ENCODE measurements at regions not wholly inside any gene's neighbourhood (a gene's known extent, or its start where the extent isn't known, plus 50 kb on each side); places are given as distances from the start of the nearest gene placed in this dataset.
A peak's percentile ranks its signal among the peaks of the same experiment; 100 is the strongest.

DNA sequence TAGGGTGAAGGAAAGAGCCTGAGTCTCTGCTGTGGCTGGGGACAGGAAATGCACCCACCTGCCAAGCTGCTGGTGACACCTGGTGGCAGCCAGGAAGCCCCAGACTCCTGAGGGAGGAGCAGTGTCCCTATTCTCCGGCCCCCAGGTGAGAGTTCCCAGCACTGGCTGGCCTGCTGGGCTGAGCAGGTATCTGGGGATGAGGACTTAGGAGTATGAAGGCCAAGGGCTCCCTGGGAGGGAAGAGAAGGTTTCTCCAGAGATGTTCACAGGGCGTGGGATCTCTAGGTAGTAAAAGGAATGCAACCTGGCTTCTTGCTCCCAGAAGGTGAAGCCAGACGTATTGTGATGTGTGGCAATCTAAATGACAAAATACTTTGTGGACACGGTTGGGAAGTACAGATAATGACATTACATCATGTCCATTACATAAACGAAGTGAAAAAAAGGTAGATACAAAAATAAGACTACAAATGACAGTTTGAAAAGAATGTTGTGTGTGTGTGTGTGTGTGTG, 75.8 kb upstream of the SLC1A4 start (continued):
- no peak for TF ChIP-seq ZBTB8A (tag by site-specific recombination; IDR thresholded peaks at IDR 0.05)
- TF ChIP-seq, protein P1, sequence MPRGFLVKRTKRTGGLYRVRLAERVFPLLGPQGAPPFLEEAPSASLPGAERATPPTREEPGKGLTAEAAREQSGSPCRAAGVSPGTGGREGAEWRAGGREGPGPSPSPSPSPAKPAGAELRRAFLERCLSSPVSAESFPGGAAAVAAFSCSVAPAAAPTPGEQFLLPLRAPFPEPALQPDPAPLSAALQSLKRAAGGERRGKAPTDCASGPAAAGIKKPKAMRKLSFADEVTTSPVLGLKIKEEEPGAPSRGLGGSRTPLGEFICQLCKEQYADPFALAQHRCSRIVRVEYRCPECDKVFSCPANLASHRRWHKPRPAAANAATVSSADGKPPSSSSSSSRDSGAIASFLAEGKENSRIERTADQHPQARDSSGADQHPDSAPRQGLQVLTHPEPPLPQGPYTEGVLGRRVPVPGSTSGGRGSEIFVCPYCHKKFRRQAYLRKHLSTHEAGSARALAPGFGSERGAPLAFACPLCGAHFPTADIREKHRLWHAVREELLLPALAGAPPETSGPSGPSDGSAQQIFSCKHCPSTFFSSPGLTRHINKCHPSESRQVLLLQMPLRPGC (tag by site-specific recombination; IDR thresholded peaks at IDR 0.05): no peak
- no peak for TF ChIP-seq ZNF16 (tag by site-specific recombination; IDR thresholded peaks at IDR 0.05; ENCODE audit: low read depth)
- no peak for TF ChIP-seq ZBTB21 (tag by site-specific recombination; IDR thresholded peaks at IDR 0.05)
- no peak for TF ChIP-seq ZNF830 (tag by site-specific recombination; IDR thresholded peaks at IDR 0.05; ENCODE audit: low read depth)
- TF ChIP-seq ZNF670 (tag by site-specific recombination; IDR thresholded peaks at IDR 0.05; ENCODE audit: low read depth): no peak
- TF ChIP-seq, protein P2, sequence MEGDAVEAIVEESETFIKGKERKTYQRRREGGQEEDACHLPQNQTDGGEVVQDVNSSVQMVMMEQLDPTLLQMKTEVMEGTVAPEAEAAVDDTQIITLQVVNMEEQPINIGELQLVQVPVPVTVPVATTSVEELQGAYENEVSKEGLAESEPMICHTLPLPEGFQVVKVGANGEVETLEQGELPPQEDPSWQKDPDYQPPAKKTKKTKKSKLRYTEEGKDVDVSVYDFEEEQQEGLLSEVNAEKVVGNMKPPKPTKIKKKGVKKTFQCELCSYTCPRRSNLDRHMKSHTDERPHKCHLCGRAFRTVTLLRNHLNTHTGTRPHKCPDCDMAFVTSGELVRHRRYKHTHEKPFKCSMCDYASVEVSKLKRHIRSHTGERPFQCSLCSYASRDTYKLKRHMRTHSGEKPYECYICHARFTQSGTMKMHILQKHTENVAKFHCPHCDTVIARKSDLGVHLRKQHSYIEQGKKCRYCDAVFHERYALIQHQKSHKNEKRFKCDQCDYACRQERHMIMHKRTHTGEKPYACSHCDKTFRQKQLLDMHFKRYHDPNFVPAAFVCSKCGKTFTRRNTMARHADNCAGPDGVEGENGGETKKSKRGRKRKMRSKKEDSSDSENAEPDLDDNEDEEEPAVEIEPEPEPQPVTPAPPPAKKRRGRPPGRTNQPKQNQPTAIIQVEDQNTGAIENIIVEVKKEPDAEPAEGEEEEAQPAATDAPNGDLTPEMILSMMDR (tag by site-specific recombination; IDR thresholded peaks at IDR 0.05): peak; percentile 65
- TF ChIP-seq ZNF747 (tag by site-specific recombination; IDR thresholded peaks at IDR 0.05): no peak
- peak; percentile 27; the same call in 1 of the 2 replicates for TF ChIP-seq ZNF654 (tag by site-specific recombination; IDR thresholded peaks at IDR 0.05; ENCODE audit: low read depth)
- TF ChIP-seq ZNF214 (tag by site-specific recombination; IDR thresholded peaks at IDR 0.05; ENCODE audit: borderline replicate concordance): no peak

DNA sequence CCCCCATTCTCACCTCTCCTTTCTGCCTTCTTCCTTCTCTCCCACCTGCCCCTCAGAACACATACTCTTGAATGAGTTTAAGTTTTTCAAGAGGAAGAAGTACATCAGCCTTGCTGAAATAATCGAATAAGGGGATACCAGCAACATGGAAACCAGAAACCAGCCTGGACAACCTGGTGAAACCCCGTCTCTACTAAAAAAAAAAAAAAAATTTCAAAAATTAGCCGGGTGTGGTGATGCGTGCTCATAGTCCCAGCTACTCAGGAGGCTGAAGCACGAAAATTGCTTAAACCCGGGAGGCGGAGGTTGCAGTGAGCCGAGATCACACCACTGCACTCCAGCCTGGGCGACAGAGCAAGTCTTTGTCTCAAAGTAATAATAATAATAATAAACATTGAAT, 75.0 kb upstream of the SLC1A4 start:
- TF ChIP-seq MYNN (tag by site-specific recombination; IDR thresholded peaks at IDR 0.05; ENCODE audit: borderline replicate concordance) (no peak), ZNF394 (tag by site-specific recombination; IDR thresholded peaks at IDR 0.05; ENCODE audit: borderline replicate concordance) (no peak), ZNF433 (tag by site-specific recombination; IDR thresholded peaks at IDR 0.05; ENCODE audit: low read depth) (no peak), ZNF596 (tag by site-specific recombination; IDR thresholded peaks at IDR 0.05) (no peak), ZNF112 (tag by site-specific recombination; IDR thresholded peaks at IDR 0.05) (no peak), ZNF146 (tag by site-specific recombination; IDR thresholded peaks at IDR 0.05) (no peak), ZNF174 (tag by site-specific recombination; IDR thresholded peaks at IDR 0.05) (no peak), ZBTB1 (tag by site-specific recombination; IDR thresholded peaks at IDR 0.05) (no peak), SP3 (tag by site-specific recombination; IDR thresholded peaks at IDR 0.05) (no peak), ZNF140 (tag by site-specific recombination; IDR thresholded peaks at IDR 0.05) (no peak), SCRT2 (tag by site-specific recombination; IDR thresholded peaks at IDR 0.05) (no peak), ZNF513 (tag by site-specific recombination; IDR thresholded peaks at IDR 0.05) (no peak), ZNF777 (tag by site-specific recombination; IDR thresholded peaks at IDR 0.05; ENCODE audit: borderline replicate concordance) (no peak), ZNF354C (tag by site-specific recombination; IDR thresholded peaks at IDR 0.05; ENCODE audit: borderline replicate concordance, low read depth) (no peak), ZNF350 (tag by site-specific recombination; IDR thresholded peaks at IDR 0.05) (no peak)
- ChIA-PET CTCF (interaction anchor here (0.5 to 1.6 kb wide), 10 partner anchors 20 to 584 kb away, joined by 3 to 8 read pairs (median 4); no protein-coding TSS in a partner anchor), POLR2A (interaction anchor here (0.6 kb wide), 1 partner anchor 8 kb away, joined by 3 read pairs; no protein-coding TSS in a partner anchor)

More for the DNA sequence above, 75.0 kb upstream of the SLC1A4 start:
- Histone ChIP-seq H3K27ac (ENCODE audit: extremely low read depth, low read depth, low read length) (no peak overlapping the region), H3K9me3 (ENCODE audit: control insufficient read depth, insufficient read depth, low read depth, low read length) (no peaks in the 10 kb centered on the region), H3K4me1 (ENCODE audit: control insufficient read depth, insufficient read depth, low read length) (no peaks in the 10 kb centered on the region; the same call in 1 of the 2 replicates), H3K36me3 (ENCODE audit: control insufficient read depth in 2 of 2, insufficient read depth in 1 of 2, low read length in 2 of 2) (no peaks in the 10 kb centered on the region), H3K4me3 (ENCODE audit: low read depth, low read length) (no peak overlapping the region)

All from HEK293 (cell line).